Motor neuron (in vitro differentiated cells): ENCODE measurements at regions not wholly inside any gene's neighbourhood (a gene's known extent, or its start where the extent isn't known, plus 50 kb on each side); places are given as distances from the start of the nearest gene placed in this dataset.
"Not testable (repeated sequence)": the region's sequence is repeated elsewhere in the genome, so short reads cannot be mapped to it uniquely, and the experiment has no call there.

Source experiments
- ATAC-seq, 8 experiments: fragments of 200-7000 bp; cut with Tn5 transposase; replicated peaks in 6 of 8; 2 replicates each; pipeline ENCODE4 v1.8.0; 2021; ENCODE audit warnings: mild to moderate bottlenecking in 8 of 8, moderate library complexity in 8 of 8
- H3K27ac ChIP-seq, 2 donors: fragments of 250-450 bp; sonication (Bioruptor Pico); 2 replicates each; pipeline ENCODE4 v1.9.0; 2021; ENCODE audit warnings: antibody characterized with exemption in 2 of 2, mild to moderate bottlenecking in 2 of 2, moderate library complexity in 1 of 2
- H3K4me1 ChIP-seq, 2 donors: fragments of 250-450 bp; sonication (Bioruptor Pico); replicated peaks in 1 of 2; 2 replicates each; pipeline ENCODE4 v1.6.1; 2021; ENCODE audit warnings: antibody characterized with exemption in 2 of 2, mild to moderate bottlenecking in 2 of 2, moderate library complexity in 1 of 2
- H3K4me3 ChIP-seq, 5 donors: fragments of 250-450 bp; sonication (Bioruptor Pico); 2 replicates each; pipeline ENCODE4 v1.9.0; 2021; ENCODE audit warnings: antibody characterized with exemption in 5 of 5, mild to moderate bottlenecking in 5 of 5, moderate library complexity in 4 of 5
- WGBS, 10 experiments: fragments of 450-650 bp; shearing (Covaris generic); methylation state at CpG; one replicate each; pipeline ENCODE4 v1.0.0; 2022; 5-methylcytosine and 5-hydroxymethylcytosine counted together
- in situ Hi-C, 9 experiments: fragments of 400-800 bp; cut with MboI; loops; one replicate each; pipeline ENCODE4 v1.15.0; 2021; ENCODE audit warnings: low sequenced_read_pairs in 9 of 9, low pct_unique_long_range_greater_than_20kb in 2 of 9; ENCODE audit not compliant: unreplicated experiment in 9 of 9

DNA sequence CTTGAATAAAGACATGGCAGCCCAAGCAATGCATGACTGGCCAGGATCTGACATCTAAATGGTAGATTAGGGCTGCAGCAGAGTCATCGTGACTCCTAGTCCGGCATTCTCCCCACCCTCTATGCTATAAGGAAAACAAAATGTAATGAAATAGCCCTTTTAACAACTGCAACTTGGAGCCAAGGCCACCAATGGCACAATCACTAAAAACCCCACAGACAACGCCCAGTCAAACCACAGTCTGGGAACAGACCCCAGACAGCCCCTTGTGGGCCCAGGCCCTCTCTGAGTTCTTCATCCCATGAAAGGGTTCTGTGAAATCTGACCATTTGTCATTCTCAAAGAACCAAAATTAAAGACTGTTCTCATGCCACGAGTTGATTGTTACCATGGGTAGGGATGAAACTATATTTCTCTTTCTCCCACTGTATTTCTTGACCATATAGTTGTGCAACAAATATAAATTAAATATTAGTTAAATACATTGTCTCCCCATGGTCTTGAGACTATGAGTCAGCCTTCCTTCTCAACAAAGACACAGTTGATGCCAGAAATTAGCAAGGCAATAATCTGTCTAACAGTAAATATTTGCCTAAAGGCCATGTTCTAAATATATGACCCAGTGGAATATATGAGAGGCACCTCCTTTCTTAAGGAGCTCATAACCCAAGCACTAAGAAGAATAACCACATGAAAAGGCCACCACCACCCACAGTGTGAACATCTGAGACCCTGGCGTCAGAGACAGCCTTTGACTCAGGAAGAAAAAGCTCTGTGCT is 85.6 kb upstream of the SSTR4 start:
- ATAC-seq: peak in 3 of 8 experiments; percentile 35 to 91 (median 86)
- 25 to 83% (median 67%) methylated on average over 1 to 5 of the region's 5 CpGs; no CpG with 5 or more reads in 1 of the 10 experiments for WGBS, 10 experiments
- in situ Hi-C loops: no loop called here
- no peak overlapping the region for H3K27ac ChIP-seq
- no peak overlapping the region for H3K4me3 ChIP-seq
- no peaks in the 10 kb centered on the region for H3K4me1 ChIP-seq

GRCh38 chr20:22951966-22952365 is 83.1 kb upstream of the SSTR4 start:
- Histone ChIP-seq H3K27ac (no peak overlapping the region), H3K4me1 (no peaks in the 10 kb centered on the region), H3K4me3 (no peak overlapping the region)
- ATAC-seq: no peak
- in situ Hi-C loops: no loop called here
- whole genome bisulfite sequencing, 10 experiments: 0 to 100% (median 80%) methylated on average over 1 of the region's 1 CpG; no CpG with 5 or more reads in 2 of the 10 experiments

DNA sequence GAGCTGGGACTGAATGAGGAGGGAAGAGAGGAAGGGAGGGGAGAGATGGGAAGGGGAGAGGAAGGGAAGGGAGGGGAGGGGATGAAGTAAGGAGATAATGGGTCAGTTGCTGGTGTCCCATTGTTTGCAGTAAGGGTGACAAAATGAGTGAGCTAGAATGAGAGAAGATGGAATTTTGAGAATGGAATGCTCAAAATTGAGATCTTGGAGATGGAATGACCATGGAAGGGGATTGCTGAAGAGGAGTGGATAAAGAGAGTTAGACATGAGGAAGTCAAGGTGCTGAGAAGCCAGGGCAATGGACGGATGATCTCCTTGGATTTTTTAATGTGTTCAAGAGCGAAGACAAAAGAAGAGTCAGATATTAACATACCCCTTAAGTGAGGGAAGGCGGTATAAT is 80.5 kb upstream of the SSTR4 start:
- WGBS, 10 experiments: 20 to 100% (median 80%) methylated on average over 1 to 3 of the region's 3 CpGs; no CpG with 5 or more reads in 2 of the 10 experiments
- H3K4me1 ChIP-seq: no peaks in the 10 kb centered on the region
- no peak overlapping the region for H3K4me3 ChIP-seq
- no peak overlapping the region for H3K27ac ChIP-seq
- ATAC-seq: no peak
- in situ Hi-C loops: no loop called here

- ATAC-seq: no peak
- Histone ChIP-seq H3K27ac (no peak overlapping the region), H3K4me3 (no peak overlapping the region), H3K4me1 (no peaks in the 10 kb centered on the region)
- 20 to 100% (median 87%) methylated on average over 1 to 4 of the region's 6 CpGs; no CpG with 5 or more reads in 5 of the 10 experiments for WGBS, 10 experiments
- in situ Hi-C loops: no loop called here
Observed at GRCh38 chr20:22958390-22958789, 76.7 kb upstream of the SSTR4 start.

- Histone ChIP-seq H3K4me3 (no peak overlapping the region), H3K27ac (no peak overlapping the region), H3K4me1 (no peaks in the 10 kb centered on the region)
- WGBS, 10 experiments: 33 to 90% (median 54%) methylated on average over 1 to 3 of the region's 3 CpGs; no CpG with 5 or more reads in 1 of the 10 experiments
- ATAC-seq: no peak
- in situ Hi-C loops: no loop called here
Observed at GRCh38 chr20:22962567-22963439, 72.3 kb upstream of the SSTR4 start.

GRCh38 chr20:22963581-22963980 is 71.5 kb upstream of the SSTR4 start:
- no peak overlapping the region for H3K4me3 ChIP-seq
- ATAC-seq: no peak
- no peak overlapping the region for H3K27ac ChIP-seq
- in situ Hi-C loops: no loop called here
- WGBS, 10 experiments: 10 to 70% (median 57%) methylated on average over 1 to 3 of the region's 3 CpGs; no CpG with 5 or more reads in 1 of the 10 experiments
- no peaks in the 10 kb centered on the region for H3K4me1 ChIP-seq

GRCh38 chr20:22966787-22967464 is 68.2 kb upstream of the SSTR4 start:
- ATAC-seq: no peak
- H3K27ac ChIP-seq: no peak overlapping the region
- in situ Hi-C loops: no loop called here
- H3K4me3 ChIP-seq: no peak overlapping the region
- no peaks in the 10 kb centered on the region for H3K4me1 ChIP-seq
- 38 to 80% (median 60%) methylated on average over 1 to 2 of the region's 4 CpGs; no CpG with 5 or more reads in 5 of the 10 experiments for WGBS, 10 experiments

GRCh38 chr20:22967706-22968105 is 67.4 kb upstream of the SSTR4 start:
- WGBS, 10 experiments: 57 to 75% methylated on average over 1 of the region's 2 CpGs; no CpG with 5 or more reads in 8 of the 10 experiments
- in situ Hi-C loops, H3K4me3 ChIP-seq, H3K27ac ChIP-seq, ATAC-seq, H3K4me1 ChIP-seq: not testable (repeated sequence)

DNA sequence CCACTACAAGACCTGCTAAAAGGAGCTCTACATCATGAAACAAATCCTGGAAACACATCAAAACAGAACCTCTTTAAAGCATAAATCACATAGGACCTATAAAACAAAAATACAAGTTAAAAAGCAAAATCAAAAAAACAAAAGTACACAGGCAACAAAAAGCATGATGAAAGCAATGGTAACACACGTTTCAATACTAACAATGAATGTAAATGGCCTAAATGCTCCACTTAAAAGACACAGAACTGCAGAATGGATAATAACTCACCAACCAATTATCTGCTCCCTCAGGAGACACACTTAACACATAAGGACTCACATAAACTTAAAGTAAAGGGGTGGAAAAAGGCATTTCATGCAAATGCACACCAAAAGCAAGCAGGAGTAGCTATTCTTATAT is 66.1 kb upstream of the SSTR4 start:
- in situ Hi-C loops, ATAC-seq, H3K4me1 ChIP-seq, H3K4me3 ChIP-seq, H3K27ac ChIP-seq: not testable (repeated sequence)
- WGBS, 10 experiments: 0 to 67% (median 33%) methylated on average over 1 of the region's 1 CpG; no CpG with 5 or more reads in 3 of the 10 experiments

DNA sequence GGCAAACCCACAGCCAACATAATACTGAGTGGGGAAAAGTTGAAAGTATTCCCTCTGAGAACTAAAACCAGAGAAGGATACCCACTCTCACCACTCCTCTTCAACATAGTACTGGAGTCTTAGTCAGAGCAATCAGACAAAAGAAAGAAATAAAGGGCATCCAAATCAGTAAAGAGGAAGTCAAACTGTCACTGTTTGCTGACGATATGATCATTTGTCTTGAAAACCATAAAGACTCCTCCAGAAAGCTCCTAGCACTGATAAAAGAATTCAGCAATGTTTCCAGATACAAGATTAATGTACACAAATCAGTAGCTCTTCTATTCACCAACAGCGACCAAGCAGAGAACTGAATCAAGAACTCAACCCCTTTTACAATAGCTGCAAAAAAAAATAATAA is 64.0 kb upstream of the SSTR4 start:
- H3K4me1 ChIP-seq, H3K27ac ChIP-seq, H3K4me3 ChIP-seq, ATAC-seq, in situ Hi-C loops: not testable (repeated sequence)
- 25 to 100% (median 70%) methylated on average over 1 to 2 of the region's 2 CpGs for WGBS, 10 experiments

DNA sequence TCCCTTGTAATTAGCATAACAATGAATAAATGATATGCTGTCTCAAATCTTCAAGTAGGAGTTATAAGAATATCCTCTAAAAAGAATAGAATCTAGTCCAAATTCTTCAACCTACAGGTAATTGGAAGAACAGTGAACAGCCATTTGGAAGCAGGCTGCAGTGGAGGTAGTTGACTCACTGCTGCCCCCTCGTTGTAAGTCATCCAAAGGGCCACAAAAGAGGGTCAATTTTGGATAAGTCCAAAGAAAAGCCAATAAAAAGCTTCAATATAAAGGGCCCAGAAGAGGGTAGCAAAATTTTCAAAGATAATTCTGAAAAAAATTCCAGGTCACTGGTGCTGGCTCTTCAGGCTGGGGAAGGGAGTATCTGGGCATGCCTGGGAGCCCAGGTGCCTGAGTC is 60.8 kb upstream of the SSTR4 start:
- peak in 1 of 8 experiments; percentile 25 for ATAC-seq
- H3K4me3 ChIP-seq: no peak overlapping the region
- WGBS, 10 experiments: 0 to 36% (median 18%) methylated on average over 1 of the region's 1 CpG; no CpG with 5 or more reads in 3 of the 10 experiments
- H3K4me1 ChIP-seq: no peaks in the 10 kb centered on the region
- in situ Hi-C loops: no loop called here
- no peak overlapping the region for H3K27ac ChIP-seq

DNA sequence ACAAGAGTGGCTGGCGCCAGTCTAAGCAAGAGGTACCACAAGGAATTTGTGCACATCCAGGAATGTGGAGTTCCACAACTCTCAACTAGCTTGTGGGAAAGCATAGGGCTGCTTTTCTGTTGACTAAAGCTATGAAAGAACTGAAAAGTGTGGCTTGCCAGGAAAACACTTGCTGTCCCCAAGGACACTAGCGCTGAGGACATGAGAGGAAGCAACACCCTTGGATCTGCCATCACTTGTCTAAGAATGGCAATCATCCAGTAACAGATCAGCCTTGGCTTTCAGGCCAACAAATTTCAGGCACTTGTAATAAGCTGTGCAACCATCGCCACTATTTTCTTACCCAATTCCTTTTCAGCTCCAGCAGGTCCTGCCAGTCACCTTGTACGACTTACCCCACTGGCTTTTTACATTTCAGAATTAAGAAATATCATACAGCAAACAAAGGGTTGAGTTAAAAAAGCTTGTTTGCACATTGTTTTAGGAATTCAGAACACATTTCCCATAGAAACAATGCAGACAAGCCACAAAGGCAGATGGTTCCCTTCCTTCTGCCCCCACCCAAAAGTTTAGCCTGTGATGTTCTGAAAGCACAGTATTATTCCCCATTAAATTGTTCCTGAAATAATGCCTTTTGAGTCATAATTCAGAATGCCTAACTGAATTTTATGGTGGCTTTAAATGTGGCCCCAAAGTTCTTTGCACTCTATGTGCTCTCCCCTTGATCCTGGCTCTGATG is 57.9 kb upstream of the SSTR4 start:
- in situ Hi-C loops: no loop called here
- ATAC-seq: peak in 1 of 8 experiments; percentile 47
- no peaks in the 10 kb centered on the region for H3K4me1 ChIP-seq
- no peak overlapping the region for H3K4me3 ChIP-seq
- WGBS, 10 experiments: 0 to 92% (median 66%) methylated on average over 1 to 3 of the region's 4 CpGs; no CpG with 5 or more reads in 2 of the 10 experiments
- H3K27ac ChIP-seq: no peak overlapping the region
